ENCODE measurements at regions not wholly inside any gene's neighbourhood (a gene's known extent, or its start where the extent isn't known, plus 50 kb on each side); places are given as distances from the start of the nearest gene placed in this dataset.

- Histone ChIP-seq H3K9me3 (ENCODE audit: control insufficient read depth in 2 of 3, insufficient read depth in 1 of 3, low read length in 3 of 3) (no peaks in the 10 kb centered on the region), H3K9ac (ENCODE audit: low read length in 3 of 3) (no peak overlapping the region), H3K4me1 (ENCODE audit: control insufficient read depth in 2 of 3, insufficient read depth in 2 of 3, low read depth in 1 of 3, low read length in 3 of 3) (no peaks in the 10 kb centered on the region), H3K27me3 (ENCODE audit: control insufficient read depth, insufficient read depth, low read length) (no peaks in the 10 kb centered on the region), H3K36me3 (ENCODE audit: control insufficient read depth in 2 of 3, insufficient read depth in 3 of 3, low read length in 3 of 3) (no peaks in the 10 kb centered on the region), H3K27ac (ENCODE audit: low read depth in 2 of 2, low read length in 2 of 2) (no peak overlapping the region), H3K4me3 (ENCODE audit: low read length in 3 of 3) (no peak overlapping the region)
- TF ChIP-seq CTCF (IDR thresholded peaks at IDR 0.05; ENCODE audit: borderline replicate concordance, extremely low read depth, insufficient read depth) = no peak
- FAIRE-seq (peak; percentile 57), DNase-seq (no peak)
- intact Hi-C loops (cut with DNase I) = no loop called here
Observed at GRCh38 chr17:70560471-70560870, 391.1 kb downstream of the KCNJ2 start.

GRCh38 chr17:70562137-70562536, 392.8 kb downstream of the KCNJ2 start:
- no peaks in the 10 kb centered on the region for H3K36me3 ChIP-seq (ENCODE audit: control insufficient read depth in 2 of 3, insufficient read depth in 3 of 3, low read length in 3 of 3)

GRCh38 chr17:70563281-70563820, 394.0 kb downstream of the KCNJ2 start:
- Histone ChIP-seq H3K27me3 (ENCODE audit: control insufficient read depth, insufficient read depth, low read length) (no peaks in the 10 kb centered on the region), H3K27ac (ENCODE audit: low read depth in 2 of 2, low read length in 2 of 2) (no peak overlapping the region), H3K9ac (ENCODE audit: low read length in 3 of 3) (no peak overlapping the region), H3K36me3 (ENCODE audit: control insufficient read depth in 2 of 3, insufficient read depth in 3 of 3, low read length in 3 of 3) (no peaks in the 10 kb centered on the region), H3K9me3 (ENCODE audit: control insufficient read depth in 2 of 3, insufficient read depth in 1 of 3, low read length in 3 of 3) (no peaks in the 10 kb centered on the region), H3K4me1 (ENCODE audit: control insufficient read depth in 2 of 3, insufficient read depth in 2 of 3, low read depth in 1 of 3, low read length in 3 of 3) (no peaks in the 10 kb centered on the region), H3K4me3 (ENCODE audit: low read length in 3 of 3) (no peak overlapping the region)
- intact Hi-C loops (cut with DNase I) = no loop called here
- DNase-seq (peak in 2 of 5 donors; percentile 12 to 37), FAIRE-seq (no peak)
- TF ChIP-seq CTCF (IDR thresholded peaks at IDR 0.05; ENCODE audit: borderline replicate concordance, extremely low read depth, insufficient read depth) = no peak

More at GRCh38 chr17:70562137-70562536, 392.8 kb downstream of the KCNJ2 start:
- DNase-seq (no peak), FAIRE-seq (no peak)
- H3K9ac ChIP-seq (ENCODE audit: low read length in 3 of 3) = no peak overlapping the region
- no peaks in the 10 kb centered on the region for H3K4me1 ChIP-seq (ENCODE audit: control insufficient read depth in 2 of 3, insufficient read depth in 2 of 3, low read depth in 1 of 3, low read length in 3 of 3)
- H3K27me3 ChIP-seq (ENCODE audit: control insufficient read depth, insufficient read depth, low read length) = no peaks in the 10 kb centered on the region
- H3K27ac ChIP-seq (ENCODE audit: low read depth in 2 of 2, low read length in 2 of 2) = no peak overlapping the region
- no peak for TF ChIP-seq CTCF (IDR thresholded peaks at IDR 0.05; ENCODE audit: borderline replicate concordance, extremely low read depth, insufficient read depth)
- intact Hi-C loops (cut with DNase I) = no loop called here
- H3K9me3 ChIP-seq (ENCODE audit: control insufficient read depth in 2 of 3, insufficient read depth in 1 of 3, low read length in 3 of 3) = no peaks in the 10 kb centered on the region
- H3K4me3 ChIP-seq (ENCODE audit: low read length in 3 of 3) = no peak overlapping the region

Measured in kidney (tissue), 13 donors.